ENCODE measurements at regions not wholly inside any gene's neighbourhood (a gene's known extent, or its start where the extent isn't known, plus 50 kb on each side); places are given as distances from the start of the nearest gene placed in this dataset.
"Not testable (repeated sequence)": the region's sequence is repeated elsewhere in the genome, so short reads cannot be mapped to it uniquely, and the experiment has no call there.

DNA sequence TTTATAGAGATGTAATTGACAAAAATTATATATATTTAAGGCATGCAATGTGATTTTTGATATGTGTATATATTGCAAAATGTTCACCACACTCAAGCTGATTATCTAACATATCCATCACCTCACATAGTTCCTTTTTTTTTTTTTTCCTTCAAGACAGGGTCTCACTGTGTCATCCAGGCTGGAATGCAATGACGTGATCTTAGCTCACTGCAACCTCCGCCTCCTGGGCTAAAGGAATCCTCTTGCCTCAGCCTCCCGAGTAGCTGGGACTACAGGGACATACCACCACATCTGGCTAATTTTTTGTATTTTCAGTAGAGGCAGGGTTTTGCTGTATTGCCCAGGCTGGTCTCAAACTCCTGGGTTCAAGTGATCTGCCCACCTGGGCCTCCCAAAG is 65.1 kb upstream of the SLC35C1 start (continued):
- TF ChIP-seq YY1 (IDR thresholded peaks at IDR 0.05) (no peak), RAD21 (IDR thresholded peaks at IDR 0.05) (no peak)

DNA sequence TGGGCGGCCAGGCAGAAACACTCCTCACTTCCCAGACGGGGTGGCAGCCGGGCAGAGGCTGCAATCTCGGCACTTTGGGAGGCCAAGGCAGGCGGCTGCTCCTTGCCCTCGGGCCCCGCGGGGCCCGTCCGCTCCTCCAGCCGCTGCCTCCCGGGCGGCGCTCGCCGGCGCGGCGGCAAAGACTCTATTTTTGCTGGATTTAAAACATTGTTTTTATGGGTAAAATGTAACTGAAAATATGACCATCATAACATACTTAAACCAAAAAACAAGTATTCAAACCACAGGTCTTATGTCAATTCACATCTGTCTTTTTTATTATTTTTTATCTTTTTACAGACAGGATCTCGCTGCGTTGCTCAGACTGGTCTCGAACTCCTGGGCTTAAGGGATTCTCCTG is 65.9 kb upstream of the SLC35C1 start:
- H3K9ac ChIP-seq (ENCODE audit: low read depth in 1 of 2, low read length in 2 of 2); H3K36me3 ChIP-seq (ENCODE audit: control insufficient read depth in 4 of 4, insufficient read depth in 3 of 4, low read depth in 1 of 4, low read length in 3 of 4); H3K27me3 ChIP-seq (ENCODE audit: control insufficient read depth in 4 of 4, insufficient read depth in 4 of 4, low read length in 3 of 4); H3K9me3 ChIP-seq (ENCODE audit: control insufficient read depth in 4 of 4, low read length in 3 of 4); H3K4me3 ChIP-seq (ENCODE audit: low read depth in 1 of 3, low read length in 3 of 3); DNase-seq (ENCODE audit: low spot score); H3K27ac ChIP-seq (ENCODE audit: low read depth in 1 of 2, low read length in 2 of 2): not testable (repeated sequence)
- H3K4me1 ChIP-seq (ENCODE audit: control insufficient read depth in 4 of 4, insufficient read depth in 4 of 4, low read length in 3 of 4) = peaks cover 0 to 11% (median 5%) of the 10 kb centered on the region in 4 donors
- 98% methylated on average over 21 of the region's 22 CpGs for WGBS

DNA sequence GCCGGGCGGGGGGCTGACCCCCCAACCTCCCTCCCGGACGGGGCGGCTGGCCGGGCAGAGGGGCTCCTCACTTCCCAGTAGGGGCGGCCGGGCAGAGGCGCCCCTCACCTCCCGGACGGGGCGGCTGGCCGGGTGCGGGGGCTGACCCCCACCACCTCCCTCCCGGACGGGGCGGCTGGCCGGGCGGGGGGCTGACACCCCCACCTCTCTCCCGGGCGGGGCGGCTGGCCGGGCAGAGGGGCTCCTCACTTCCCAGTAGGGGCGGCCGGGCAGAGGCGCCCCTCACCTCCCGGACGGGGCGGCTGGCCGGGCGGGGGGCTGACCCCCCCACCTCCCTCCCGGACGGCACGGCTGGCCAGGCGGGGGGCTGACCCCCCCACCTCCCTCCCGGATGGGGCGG is 66.8 kb upstream of the SLC35C1 start:
- H3K27ac ChIP-seq (ENCODE audit: low read depth in 1 of 2, low read length in 2 of 2); H3K27me3 ChIP-seq (ENCODE audit: control insufficient read depth in 4 of 4, insufficient read depth in 4 of 4, low read length in 3 of 4); DNase-seq (ENCODE audit: low spot score); H3K9ac ChIP-seq (ENCODE audit: low read depth in 1 of 2, low read length in 2 of 2); H3K9me3 ChIP-seq (ENCODE audit: control insufficient read depth in 4 of 4, low read length in 3 of 4); H3K36me3 ChIP-seq (ENCODE audit: control insufficient read depth in 4 of 4, insufficient read depth in 3 of 4, low read depth in 1 of 4, low read length in 3 of 4); H3K4me3 ChIP-seq (ENCODE audit: low read depth in 1 of 3, low read length in 3 of 3): not testable (repeated sequence)
- peaks cover 0 to 11% (median 5%) of the 10 kb centered on the region in 4 donors for H3K4me1 ChIP-seq (ENCODE audit: control insufficient read depth in 4 of 4, insufficient read depth in 4 of 4, low read length in 3 of 4)
- WGBS = 95% methylated on average over 19 of the region's 37 CpGs

DNA sequence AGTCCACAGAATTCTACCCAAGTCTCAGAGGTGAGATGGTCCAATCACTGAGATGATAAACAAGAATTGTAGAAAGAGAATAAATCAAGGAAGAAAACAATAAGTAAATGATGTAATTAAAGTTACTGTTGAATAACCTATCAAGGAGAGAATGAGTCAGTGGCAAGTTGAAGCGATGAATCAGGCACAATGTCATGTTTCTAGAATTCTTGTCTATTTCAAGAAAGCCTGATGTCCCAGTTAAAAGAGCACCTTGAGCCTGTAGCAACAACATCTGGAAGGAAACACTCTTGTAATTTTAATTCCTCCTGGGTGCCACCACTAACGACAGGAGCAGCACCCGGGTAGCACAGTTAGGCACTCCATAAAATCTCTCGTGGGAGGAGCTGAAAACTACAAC is 67.9 kb upstream of the SLC35C1 start:
- H3K27me3 ChIP-seq (ENCODE audit: control insufficient read depth in 4 of 4, insufficient read depth in 4 of 4, low read length in 3 of 4) = no peaks in the 10 kb centered on the region
- peaks cover 0 to 11% (median 5%) of the 10 kb centered on the region in 4 donors for H3K4me1 ChIP-seq (ENCODE audit: control insufficient read depth in 4 of 4, insufficient read depth in 4 of 4, low read length in 3 of 4)
- no peak overlapping the region for H3K9ac ChIP-seq (ENCODE audit: low read depth in 1 of 2, low read length in 2 of 2)
- H3K9me3 ChIP-seq (ENCODE audit: control insufficient read depth in 4 of 4, low read length in 3 of 4) = no peaks in the 10 kb centered on the region
- no peaks in the 10 kb centered on the region for H3K36me3 ChIP-seq (ENCODE audit: control insufficient read depth in 4 of 4, insufficient read depth in 3 of 4, low read depth in 1 of 4, low read length in 3 of 4)
- no peak for TF ChIP-seq JUND (IDR thresholded peaks at IDR 0.05)
- TF ChIP-seq EGR1 (IDR thresholded peaks at IDR 0.05; ENCODE audit: low read depth in 2 of 2) = no peak
- TF ChIP-seq GABPA (IDR thresholded peaks at IDR 0.05 in 1 of 2, conservative IDR thresholded peaks at IDR 0.05 in 1 of 2) = no peak
- no peak for TF ChIP-seq SP1 (IDR thresholded peaks at IDR 0.05)
- TF ChIP-seq HNF4A (conservative IDR thresholded peaks at IDR 0.05) = no peak
- no peak for TF ChIP-seq FOXA2 (IDR thresholded peaks at IDR 0.05)
- TF ChIP-seq FOXA1 (IDR thresholded peaks at IDR 0.05) = no peak
- TF ChIP-seq, protein P1, sequence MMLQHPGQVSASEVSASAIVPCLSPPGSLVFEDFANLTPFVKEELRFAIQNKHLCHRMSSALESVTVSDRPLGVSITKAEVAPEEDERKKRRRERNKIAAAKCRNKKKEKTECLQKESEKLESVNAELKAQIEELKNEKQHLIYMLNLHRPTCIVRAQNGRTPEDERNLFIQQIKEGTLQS (IDR thresholded peaks at IDR 0.05) = no peak
- no peak for TF ChIP-seq NR2F2 (IDR thresholded peaks at IDR 0.05)
- TF ChIP-seq RXRA (IDR thresholded peaks at IDR 0.05) = no peak
- TF ChIP-seq YY1 (IDR thresholded peaks at IDR 0.05) = no peak
- DNase-seq (ENCODE audit: low spot score) = no peak
- 93% methylated on average over 4 of the region's 4 CpGs for WGBS
- no peak overlapping the region for H3K4me3 ChIP-seq (ENCODE audit: low read depth in 1 of 3, low read length in 3 of 3)
- H3K27ac ChIP-seq (ENCODE audit: low read depth in 1 of 2, low read length in 2 of 2) = peak overlapping the region; percentile 18 to 32

DNA sequence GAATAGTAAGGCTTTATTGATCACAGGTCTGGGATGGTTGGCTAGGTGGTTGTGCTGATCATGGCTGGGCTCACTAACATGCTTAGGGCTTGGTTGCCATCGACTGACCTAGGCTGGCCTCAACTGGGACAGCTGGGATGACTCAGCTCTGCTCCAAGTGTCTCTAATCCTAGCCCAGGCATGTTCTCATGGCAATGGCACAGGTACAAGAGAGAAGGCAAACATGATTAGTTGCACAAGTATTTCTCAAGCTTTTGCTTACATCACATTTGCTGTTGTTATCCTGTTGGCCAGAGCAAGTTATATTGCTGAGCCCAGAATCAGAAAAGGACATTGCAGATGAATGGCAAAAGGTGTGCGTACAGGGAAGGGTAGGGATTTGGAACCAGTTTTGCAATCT is 68.5 kb upstream of the SLC35C1 start:
- WGBS = 35% methylated on average over 2 of the region's 2 CpGs
- H3K4me3 ChIP-seq (ENCODE audit: low read depth in 1 of 3, low read length in 3 of 3) = no peak overlapping the region
- peak overlapping the region; percentile 18 to 32 for H3K27ac ChIP-seq (ENCODE audit: low read depth in 1 of 2, low read length in 2 of 2)
- no peak for DNase-seq (ENCODE audit: low spot score)
- H3K27me3 ChIP-seq (ENCODE audit: control insufficient read depth in 4 of 4, insufficient read depth in 4 of 4, low read length in 3 of 4) = no peaks in the 10 kb centered on the region
- H3K4me1 ChIP-seq (ENCODE audit: control insufficient read depth in 4 of 4, insufficient read depth in 4 of 4, low read length in 3 of 4) = peaks cover 0 to 11% (median 5%) of the 10 kb centered on the region in 4 donors
- H3K9me3 ChIP-seq (ENCODE audit: control insufficient read depth in 4 of 4, low read length in 3 of 4) = no peaks in the 10 kb centered on the region
- no peaks in the 10 kb centered on the region for H3K36me3 ChIP-seq (ENCODE audit: control insufficient read depth in 4 of 4, insufficient read depth in 3 of 4, low read depth in 1 of 4, low read length in 3 of 4)
- H3K9ac ChIP-seq (ENCODE audit: low read depth in 1 of 2, low read length in 2 of 2) = no peak overlapping the region
- TF ChIP-seq, protein P2, sequence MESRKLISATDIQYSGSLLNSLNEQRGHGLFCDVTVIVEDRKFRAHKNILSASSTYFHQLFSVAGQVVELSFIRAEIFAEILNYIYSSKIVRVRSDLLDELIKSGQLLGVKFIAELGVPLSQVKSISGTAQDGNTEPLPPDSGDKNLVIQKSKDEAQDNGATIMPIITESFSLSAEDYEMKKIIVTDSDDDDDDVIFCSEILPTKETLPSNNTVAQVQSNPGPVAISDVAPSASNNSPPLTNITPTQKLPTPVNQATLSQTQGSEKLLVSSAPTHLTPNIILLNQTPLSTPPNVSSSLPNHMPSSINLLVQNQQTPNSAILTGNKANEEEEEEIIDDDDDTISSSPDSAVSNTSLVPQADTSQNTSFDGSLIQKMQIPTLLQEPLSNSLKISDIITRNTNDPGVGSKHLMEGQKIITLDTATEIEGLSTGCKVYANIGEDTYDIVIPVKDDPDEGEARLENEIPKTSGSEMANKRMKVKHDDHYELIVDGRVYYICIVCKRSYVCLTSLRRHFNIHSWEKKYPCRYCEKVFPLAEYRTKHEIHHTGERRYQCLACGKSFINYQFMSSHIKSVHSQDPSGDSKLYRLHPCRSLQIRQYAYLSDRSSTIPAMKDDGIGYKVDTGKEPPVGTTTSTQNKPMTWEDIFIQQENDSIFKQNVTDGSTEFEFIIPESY (IDR thresholded peaks at IDR 0.05) = peak; percentile 94
- TF ChIP-seq YY1 (IDR thresholded peaks at IDR 0.05) (peak; percentile 92), HNF4A (conservative IDR thresholded peaks at IDR 0.05) (peak; percentile 70 to 88), GABPA (IDR thresholded peaks at IDR 0.05 in 1 of 2, conservative IDR thresholded peaks at IDR 0.05 in 1 of 2) (peak in 1 of 2 donors; percentile 57), RAD21 (IDR thresholded peaks at IDR 0.05) (peak; percentile 45 to 54), HNF4G (IDR thresholded peaks at IDR 0.05) (peak; percentile 51), SP1 (IDR thresholded peaks at IDR 0.05) (peak; percentile 85), TAF1 (conservative IDR thresholded peaks at IDR 0.05) (peak; percentile 41), NR2F2 (IDR thresholded peaks at IDR 0.05) (no peak), RXRA (IDR thresholded peaks at IDR 0.05) (peak; percentile 85 to 98)
- TF ChIP-seq, protein P1 (IDR thresholded peaks at IDR 0.05) = peak; percentile 92
- TF ChIP-seq, protein P3, sequence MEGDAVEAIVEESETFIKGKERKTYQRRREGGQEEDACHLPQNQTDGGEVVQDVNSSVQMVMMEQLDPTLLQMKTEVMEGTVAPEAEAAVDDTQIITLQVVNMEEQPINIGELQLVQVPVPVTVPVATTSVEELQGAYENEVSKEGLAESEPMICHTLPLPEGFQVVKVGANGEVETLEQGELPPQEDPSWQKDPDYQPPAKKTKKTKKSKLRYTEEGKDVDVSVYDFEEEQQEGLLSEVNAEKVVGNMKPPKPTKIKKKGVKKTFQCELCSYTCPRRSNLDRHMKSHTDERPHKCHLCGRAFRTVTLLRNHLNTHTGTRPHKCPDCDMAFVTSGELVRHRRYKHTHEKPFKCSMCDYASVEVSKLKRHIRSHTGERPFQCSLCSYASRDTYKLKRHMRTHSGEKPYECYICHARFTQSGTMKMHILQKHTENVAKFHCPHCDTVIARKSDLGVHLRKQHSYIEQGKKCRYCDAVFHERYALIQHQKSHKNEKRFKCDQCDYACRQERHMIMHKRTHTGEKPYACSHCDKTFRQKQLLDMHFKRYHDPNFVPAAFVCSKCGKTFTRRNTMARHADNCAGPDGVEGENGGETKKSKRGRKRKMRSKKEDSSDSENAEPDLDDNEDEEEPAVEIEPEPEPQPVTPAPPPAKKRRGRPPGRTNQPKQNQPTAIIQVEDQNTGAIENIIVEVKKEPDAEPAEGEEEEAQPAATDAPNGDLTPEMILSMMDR (IDR thresholded peaks at IDR 0.05; ENCODE audit: low read depth, low read length, missing input control) = no peak
